H1 (cell line): ENCODE measurements at regions not wholly inside any gene's neighbourhood (a gene's known extent, or its start where the extent isn't known, plus 50 kb on each side); places are given as distances from the start of the nearest gene placed in this dataset.

Experiments
- CTCF ChIA-PET: fragments of 300-600 bp; sonication (Branson Sonifier 250); formaldehyde crosslinking; loops from one replicate; lab custom pipeline; 2021; ENCODE audit not compliant: partially characterized antibody; lab: Charles Lee
- POLR2A ChIA-PET: fragments of 300-600 bp; sonication (Branson Sonifier 250); formaldehyde crosslinking; loops from one replicate; lab custom pipeline; 2021; ENCODE audit warnings: inconsistent platforms; ENCODE audit not compliant: partially characterized antibody; lab: Charles Lee
- DNase-seq, 2 experiments: peaks; one replicate each; pipeline versions ENCODE4 v3.0.0 to v3.0.0-alpha.2; 2010 to 2022; ENCODE audit warnings: low spot score in 2 of 2, low read depth in 1 of 2, mixed read lengths in 1 of 2
- FAIRE-seq: peaks from 2 replicates; lab custom pipeline; 2011; peaks lifted over from hg19 to GRCh38; lab: Jason Lieb, UNC
- H2AFZ ChIP-seq: 2 replicates; pipeline ENCODE4 v1.8.1; 2012; ENCODE audit warnings: low read length, inconsistent platforms
- H2AK5ac ChIP-seq: 2 replicates; pipeline ENCODE4 v1.6.1; 2013; ENCODE audit warnings: low read depth, low read length
- H2BK120ac ChIP-seq: replicated peaks from 2 replicates; pipeline ENCODE3; 2013; ENCODE audit warnings: low read depth, low read length, inconsistent platforms
- H2BK12ac ChIP-seq: 2 replicates; pipeline ENCODE4 v1.6.1; 2013; ENCODE audit warnings: low read depth, low read length
- H2BK15ac ChIP-seq: 2 replicates; pipeline ENCODE4 v1.6.1; 2013; ENCODE audit warnings: low read length
- H2BK20ac ChIP-seq: 2 replicates; pipeline ENCODE4 v1.6.1; 2013; ENCODE audit warnings: low read length
- H2BK5ac ChIP-seq: 2 replicates; pipeline ENCODE4 v1.6.1; 2013; ENCODE audit warnings: low read depth, low read length
- H3K14ac ChIP-seq: 2 replicates; pipeline ENCODE4 v1.6.1; 2013; ENCODE audit warnings: inconsistent platforms; ENCODE audit not compliant: insufficient read length
- H3K18ac ChIP-seq: 2 replicates; pipeline ENCODE4 v1.6.1; 2013; ENCODE audit warnings: low read length; ENCODE audit errors: extremely low read depth
- H3K23ac ChIP-seq: 2 replicates; pipeline ENCODE4 v1.6.1; 2013; ENCODE audit warnings: inconsistent platforms; ENCODE audit not compliant: insufficient read length
- H3K23me2 ChIP-seq: 2 replicates; pipeline ENCODE4 v1.6.1; 2013; ENCODE audit warnings: low read depth, low read length
- H3K27ac ChIP-seq: 2 replicates; pipeline ENCODE4 v1.6.1; 2011; ENCODE audit warnings: low read depth, low read length, inconsistent platforms
- H3K27me3 ChIP-seq, 4 experiments: replicated peaks in 1 of 4; 1 replicate in 1 of 4; 2 replicates in 3 of 4; pipeline versions ENCODE4 v1.6.1 to v1.8.1; 2011 to 2013; ENCODE audit warnings: low read length in 3 of 4, mild to moderate bottlenecking in 3 of 4, inconsistent platforms in 2 of 4, mixed read lengths in 2 of 4, moderate library complexity in 1 of 4; ENCODE audit not compliant: control insufficient read depth in 3 of 4, insufficient read depth in 3 of 4; ENCODE audit errors: extremely low read depth in 1 of 4
- H3K36me3 ChIP-seq, 4 experiments: 2 replicates each; pipeline versions ENCODE4 v1.6.1 to v1.8.1; 2011 to 2013; ENCODE audit warnings: mild to moderate bottlenecking in 4 of 4, low read length in 3 of 4, moderate library complexity in 2 of 4, control low read depth in 1 of 4, inconsistent platforms in 1 of 4; ENCODE audit not compliant: insufficient read depth in 4 of 4, control insufficient read depth in 2 of 4
- H3K4ac ChIP-seq: replicated peaks from 2 replicates; pipeline ENCODE3; 2013; ENCODE audit warnings: low read length, low read depth, mixed read lengths, inconsistent platforms; ENCODE audit not compliant: insufficient read length
- H3K4me1 ChIP-seq, 4 experiments: replicated peaks in 1 of 4; 1 replicate in 1 of 4; 2 replicates in 3 of 4; pipeline versions ENCODE4 v1.6.1 to v1.8.1; 2011 to 2013; ENCODE audit warnings: low read length in 3 of 4, inconsistent platforms in 2 of 4, mixed read lengths in 1 of 4; ENCODE audit not compliant: insufficient read depth in 4 of 4, control insufficient read depth in 3 of 4
- H3K4me2 ChIP-seq, 2 experiments: 2 replicates each; pipeline versions ENCODE4 v1.6.1 to v1.8.1; 2011 to 2013; ENCODE audit warnings: low read depth in 2 of 2, low read length in 2 of 2, control low read depth in 1 of 2, inconsistent platforms in 1 of 2, mild to moderate bottlenecking in 1 of 2; ENCODE audit not compliant: insufficient read depth in 1 of 2
- H3K4me3 ChIP-seq, 4 experiments: fragments of 200-600, 300-600 bp in 1 of 4; sonication (generic), shearing (Covaris generic), sonication (Bioruptor Twin) in 1 of 4; 2 replicates each; pipeline versions ENCODE4 v1.5.1 to v1.8.1; 2011 to 2016; ENCODE audit warnings: low read length in 4 of 4, low read depth in 3 of 4, control low read depth in 2 of 4, inconsistent platforms in 2 of 4, mild to moderate bottlenecking in 2 of 4, mixed read lengths in 1 of 4, moderate library complexity in 1 of 4; ENCODE audit not compliant: insufficient read depth in 2 of 4; ENCODE audit errors: extremely low read depth in 1 of 4
- H3K56ac ChIP-seq: replicated peaks from 2 replicates; pipeline ENCODE3; 2013; ENCODE audit warnings: low read depth, mild to moderate bottlenecking, mixed read lengths, low read length, inconsistent platforms; ENCODE audit not compliant: insufficient read length
- H3K79me1 ChIP-seq: 2 replicates; pipeline ENCODE4 v1.6.1; 2013; ENCODE audit warnings: low read depth, low read length, control low read depth
- H3K79me2 ChIP-seq, 2 experiments: 2 replicates each; pipeline versions ENCODE4 v1.6.1 to v1.8.1; 2012 to 2013; ENCODE audit warnings: low read length in 2 of 2, mild to moderate bottlenecking in 2 of 2, inconsistent platforms in 1 of 2; ENCODE audit not compliant: insufficient read depth in 2 of 2, control insufficient read depth in 1 of 2
- H3K9ac ChIP-seq, 4 experiments: replicated peaks in 1 of 4; 1 replicate in 1 of 4; 2 replicates in 3 of 4; pipeline versions ENCODE4 v1.6.1 to v1.8.1; 2011 to 2013; ENCODE audit warnings: low read depth in 3 of 4, low read length in 3 of 4, control low read depth in 2 of 4, mild to moderate bottlenecking in 2 of 4, moderate library complexity in 2 of 4, inconsistent platforms in 1 of 4; ENCODE audit errors: extremely low read depth in 1 of 4
- H3K9me3 ChIP-seq, 2 experiments: 2 replicates each; pipeline versions ENCODE4 v1.6.1 to v1.8.1; 2012 to 2013; ENCODE audit warnings: mild to moderate bottlenecking in 2 of 2, moderate library complexity in 2 of 2, control low read depth in 1 of 2, inconsistent platforms in 1 of 2, low read depth in 1 of 2, low read length in 1 of 2, mixed read lengths in 1 of 2; ENCODE audit not compliant: insufficient read depth in 2 of 2
- H4K20me1 ChIP-seq, 2 experiments: replicated peaks in 1 of 2; 2 replicates each; pipeline versions ENCODE3 to v1.8.1; 2011 to 2013; ENCODE audit warnings: inconsistent platforms in 2 of 2, low read length in 2 of 2, mild to moderate bottlenecking in 1 of 2; ENCODE audit not compliant: insufficient read depth in 2 of 2, control insufficient read depth in 1 of 2
- H4K5ac ChIP-seq: 2 replicates; pipeline ENCODE4 v1.6.1; 2013; ENCODE audit warnings: low read length, low read depth, mixed read lengths, inconsistent platforms; ENCODE audit not compliant: insufficient read length
- H4K8ac ChIP-seq: 2 replicates; pipeline ENCODE4 v1.8.0; 2013; ENCODE audit warnings: mild to moderate bottlenecking, moderate library complexity, low read length, inconsistent platforms; ENCODE audit not compliant: insufficient read depth; ENCODE audit errors: extremely low read depth
- H4K91ac ChIP-seq: replicated peaks from 2 replicates; pipeline ENCODE3; 2013; ENCODE audit warnings: low read length, mixed read lengths, inconsistent platforms; ENCODE audit not compliant: insufficient read length
- ASH2L ChIP-seq: fragments of 200-600, 300-600 bp; sonication (generic); IDR thresholded peaks from one replicate; pipeline ENCODE4 v1.7.1; 2017; ENCODE audit warnings: low read length
- CTCF ChIP-seq, 3 experiments: IDR thresholded peaks; 1 replicate in 2 of 3; 2 replicates in 1 of 3; pipeline versions ENCODE4 v1.5.1 to v1.6.1; 2011; ENCODE audit warnings: low read length in 3 of 3, mild to moderate bottlenecking in 3 of 3, inconsistent platforms in 2 of 3, low read depth in 1 of 3, moderate library complexity in 1 of 3; ENCODE audit not compliant: insufficient read depth in 1 of 3; ENCODE audit errors: control extremely low read depth in 1 of 3
- EGR1 ChIP-seq: IDR thresholded peaks from 2 replicates; pipeline ENCODE4 v1.6.1; 2011; ENCODE audit warnings: low read depth, low read length, borderline replicate concordance
- EZH2 ChIP-seq: fragments of 200-600 bp; sonication (generic); IDR thresholded peaks from 2 replicates; pipeline ENCODE4 v1.7.1; 2012; ENCODE audit warnings: low read depth, mild to moderate bottlenecking, moderate library complexity, low read length, inconsistent platforms; ENCODE audit not compliant: severe bottlenecking
- JUN ChIP-seq: IDR thresholded peaks from 2 replicates; pipeline ENCODE4 v1.6.1; 2011; ENCODE audit warnings: low read depth, mild to moderate bottlenecking, improper control_type of control experiment, low read length
- RAD21 ChIP-seq, 2 experiments: IDR thresholded peaks in 1 of 2; conservative IDR thresholded peaks in 1 of 2; 2 replicates each; pipeline ENCODE4 v1.6.1; 2011; ENCODE audit warnings: low read depth in 2 of 2, low read length in 2 of 2, improper control_type of control experiment in 1 of 2, inconsistent platforms in 1 of 2, mild to moderate bottlenecking in 1 of 2, moderate library complexity in 1 of 2
- USF2 ChIP-seq: IDR thresholded peaks from 2 replicates; pipeline ENCODE4 v1.6.1; 2011; ENCODE audit warnings: low read length, improper control_type of control experiment
- YY1 ChIP-seq: IDR thresholded peaks from 2 replicates; pipeline ENCODE4 v1.6.1; 2011; ENCODE audit warnings: low read depth, mild to moderate bottlenecking, low read length
- WGBS, 2 experiments: shearing (Covaris generic) in 1 of 2; methylation state at CpG; one replicate each; pipeline versions ENCODE4 v1.1.6 to v1.1.7; 2013 to 2015; ENCODE audit warnings: low lambda C conversion rate in 2 of 2, mixed read lengths in 2 of 2, inconsistent platforms in 1 of 2, low coverage in 1 of 2, missing lambda C conversion rate in 1 of 2; ENCODE audit not compliant: insufficient replicate concordance in 2 of 2, insufficient coverage in 1 of 2, insufficient read length in 1 of 2; ENCODE audit errors: extremely low coverage in 1 of 2, missing lambda C conversion rate in 1 of 2; 5-methylcytosine and 5-hydroxymethylcytosine counted together

GRCh38 chr10:130686689-130687300, 550.6 kb downstream of the GLRX3 start:
- Histone ChIP-seq H3K9me3 (no peaks in the 10 kb centered on the region), H2AFZ (no peak overlapping the region), H3K9ac (no peak overlapping the region), H3K4me1 (no peaks in the 10 kb centered on the region), H2BK15ac (no peak overlapping the region), H2AK5ac (no peak overlapping the region), H4K8ac (no peak overlapping the region), H2BK12ac (no peak overlapping the region), H3K79me1 (no peaks in the 10 kb centered on the region), H3K4ac (no peak overlapping the region), H3K4me2 (no peak overlapping the region), H4K5ac (no peak overlapping the region), H4K91ac (no peak overlapping the region), H3K27ac (no peak overlapping the region), H3K14ac (no peak overlapping the region), H3K4me3 (no peak overlapping the region), H3K79me2 (no peaks in the 10 kb centered on the region), H2BK5ac (no peak overlapping the region), H3K56ac (no peak overlapping the region), H3K27me3 (no peaks in the 10 kb centered on the region), H3K23me2 (no peaks in the 10 kb centered on the region), H4K20me1 (no peaks in the 10 kb centered on the region), H3K36me3 (no peaks in the 10 kb centered on the region), H2BK120ac (no peak overlapping the region), H2BK20ac (no peak overlapping the region), H3K18ac (no peak overlapping the region), H3K23ac (no peak overlapping the region)
- peak; percentile 68 for FAIRE-seq
- 66% methylated on average over 6 of the region's 6 CpGs; no CpG with 5 or more reads in 1 of the 2 experiments for WGBS, 2 experiments
- TF ChIP-seq CTCF (IDR thresholded peaks at IDR 0.05; ENCODE audit: control extremely low read depth in 1 of 3, insufficient read depth in 1 of 3, low read depth in 1 of 3, low read length in 3 of 3): peak; percentile 49 to 90 (median 75)
- no peak for TF ChIP-seq USF2
- no peak for TF ChIP-seq EGR1
- TF ChIP-seq YY1: no peak
- no peak for TF ChIP-seq JUN
- TF ChIP-seq ASH2L: no peak
- no peak for TF ChIP-seq EZH2
- TF ChIP-seq RAD21 (IDR thresholded peaks at IDR 0.05 in 1 of 2, conservative IDR thresholded peaks at IDR 0.05 in 1 of 2; ENCODE audit: low read depth in 2 of 2, low read length in 2 of 2): peak; percentile 95 to 96
- CTCF ChIA-PET: interaction anchor here (0.7 to 2.9 kb wide), 28 partner anchors 9 to 669 kb away, joined by 3 to 14 read pairs (median 4); no protein-coding TSS in a partner anchor
- peak in 1 of 2 experiments; percentile 13 for DNase-seq
- POLR2A ChIA-PET: no interaction called here
